ENCODE measurements at regions not wholly inside any gene's neighbourhood (a gene's known extent, or its start where the extent isn't known, plus 50 kb on each side); places are given as distances from the start of the nearest gene placed in this dataset.

GRCh38 chr5:162324328-162324727 lies 256.8 kb downstream of the GABRG2 start:
- DNase-seq (ENCODE audit: low read depth in 2 of 2): no peak

GRCh38 chr5:162325143-162325727 lies 257.7 kb downstream of the GABRG2 start:
- DNase-seq (ENCODE audit: low read depth in 2 of 2): no peak

GRCh38 chr5:162334944-162335343 lies 267.4 kb downstream of the GABRG2 start:
- no peak for DNase-seq (ENCODE audit: low read depth in 2 of 2)

- DNase-seq (ENCODE audit: low read depth in 2 of 2): no peak
Observed at GRCh38 chr5:162360373-162360931, 292.9 kb downstream of the GABRG2 start.

GRCh38 chr5:162372256-162372655 lies 304.7 kb downstream of the GABRG2 start:
- no peak for DNase-seq (ENCODE audit: low read depth in 2 of 2)

- no peak for DNase-seq (ENCODE audit: low read depth in 2 of 2)
Observed at GRCh38 chr5:162377895-162378294, 310.3 kb downstream of the GABRG2 start.

GRCh38 chr5:162382839-162383238 lies 315.3 kb downstream of the GABRG2 start:
- no peak for DNase-seq (ENCODE audit: low read depth in 2 of 2)

GRCh38 chr5:162384225-162384624 lies 316.7 kb downstream of the GABRG2 start:
- no peak for DNase-seq (ENCODE audit: low read depth in 2 of 2)

GRCh38 chr5:162391833-162392232 lies 324.3 kb downstream of the GABRG2 start:
- DNase-seq (ENCODE audit: low read depth in 2 of 2): no peak

- no peak for DNase-seq (ENCODE audit: low read depth in 2 of 2)
Observed at GRCh38 chr5:162392336-162392735, 324.8 kb downstream of the GABRG2 start.

GRCh38 chr5:162393534-162393933 lies 326.0 kb downstream of the GABRG2 start:
- no peak for DNase-seq (ENCODE audit: low read depth in 2 of 2)

GRCh38 chr5:162407614-162408013 lies 340.0 kb downstream of the GABRG2 start:
- no peak for DNase-seq (ENCODE audit: low read depth in 2 of 2)

- no peak for DNase-seq (ENCODE audit: low read depth in 2 of 2)
Observed at GRCh38 chr5:162410365-162410764, 342.8 kb downstream of the GABRG2 start.

GRCh38 chr5:162429142-162429541 lies 361.6 kb downstream of the GABRG2 start:
- DNase-seq (ENCODE audit: low read depth in 2 of 2): no peak

- DNase-seq (ENCODE audit: low read depth in 2 of 2): no peak
Observed at GRCh38 chr5:162434281-162434680, 366.7 kb downstream of the GABRG2 start.

GRCh38 chr5:162436055-162436454 lies 368.5 kb downstream of the GABRG2 start:
- DNase-seq (ENCODE audit: low read depth in 2 of 2): no peak

GRCh38 chr5:162444129-162444762 lies 376.7 kb downstream of the GABRG2 start:
- DNase-seq (ENCODE audit: low read depth in 2 of 2): no peak

GRCh38 chr5:162456086-162456485 lies 388.5 kb downstream of the GABRG2 start:
- DNase-seq (ENCODE audit: low read depth in 2 of 2): no peak

- DNase-seq (ENCODE audit: low read depth in 2 of 2): no peak
Observed at GRCh38 chr5:162466011-162466410, 398.4 kb downstream of the GABRG2 start.

- no peak for DNase-seq (ENCODE audit: low read depth in 2 of 2)
Observed at GRCh38 chr5:162473041-162473714, 405.6 kb downstream of the GABRG2 start.

GRCh38 chr5:162474239-162474638 lies 406.7 kb downstream of the GABRG2 start:
- no peak for DNase-seq (ENCODE audit: low read depth in 2 of 2)

- no peak for DNase-seq (ENCODE audit: low read depth in 2 of 2)
Observed at GRCh38 chr5:162484095-162484494, 416.5 kb downstream of the GABRG2 start.

GRCh38 chr5:162484986-162485385 lies 417.4 kb downstream of the GABRG2 start:
- DNase-seq (ENCODE audit: low read depth in 2 of 2): no peak
